ENCODE measurements at regions not wholly inside any gene's neighbourhood (a gene's known extent, or its start where the extent isn't known, plus 50 kb on each side); places are given as distances from the start of the nearest gene placed in this dataset.

- ChIA-PET POLR2A (no interaction called here), CTCF (interaction anchor here (0.6 to 1.1 kb wide), 2 partner anchors 12 to 491 kb away, joined by 3 to 4 read pairs; no protein-coding TSS in a partner anchor)
- no peak overlapping the region for H3K27ac Mint-ChIP-seq (ENCODE audit: low read depth, unreplicated experiment)
- H3K9me3 Mint-ChIP-seq (ENCODE audit: unreplicated experiment): no peaks in the 10 kb centered on the region
- no TSS peak for BruUV-seq (replicated peaks)
- intact Hi-C loops (cut with micrococcal nuclease): no loop called here
- TF ChIP-seq CTCF (IDR thresholded peaks at IDR 0.05; ENCODE audit: unreplicated experiment): no peak
- DNase-seq (ENCODE audit: unreplicated experiment): no peak
- no peak overlapping the region for H3K4me3 Mint-ChIP-seq (ENCODE audit: unreplicated experiment)
- H3K4me1 Mint-ChIP-seq (ENCODE audit: insufficient read depth, unreplicated experiment): no peaks in the 10 kb centered on the region
- no peaks in the 10 kb centered on the region for H3K36me3 Mint-ChIP-seq (ENCODE audit: insufficient read depth, unreplicated experiment)
- H3K27me3 Mint-ChIP-seq (ENCODE audit: insufficient read depth, unreplicated experiment): no peaks in the 10 kb centered on the region
Measured at GRCh38 chr6:6764764-6765434, 176.4 kb downstream of the LY86 start.

- Mint-ChIP-seq H3K27me3 (ENCODE audit: insufficient read depth, unreplicated experiment) (no peaks in the 10 kb centered on the region), H3K4me3 (ENCODE audit: unreplicated experiment) (no peak overlapping the region), H3K36me3 (ENCODE audit: insufficient read depth, unreplicated experiment) (no peaks in the 10 kb centered on the region), H3K4me1 (ENCODE audit: insufficient read depth, unreplicated experiment) (no peaks in the 10 kb centered on the region), H3K27ac (ENCODE audit: low read depth, unreplicated experiment) (no peak overlapping the region), H3K9me3 (ENCODE audit: unreplicated experiment) (no peaks in the 10 kb centered on the region)
- intact Hi-C loops (cut with micrococcal nuclease): no loop called here
- CTCF ChIA-PET: no interaction called here
- POLR2A ChIA-PET: no interaction called here
- no peak for TF ChIP-seq CTCF (IDR thresholded peaks at IDR 0.05; ENCODE audit: unreplicated experiment)
- no TSS peak for BruUV-seq (replicated peaks)
- DNase-seq (ENCODE audit: unreplicated experiment): no peak
Measured at GRCh38 chr6:6766230-6766905, 177.8 kb downstream of the LY86 start.

GRCh38 chr6:6769466-6769865 lies 180.9 kb downstream of the LY86 start:
- no peaks in the 10 kb centered on the region for H3K27me3 Mint-ChIP-seq (ENCODE audit: insufficient read depth, unreplicated experiment)
- TF ChIP-seq CTCF (IDR thresholded peaks at IDR 0.05; ENCODE audit: unreplicated experiment): no peak
- ChIA-PET CTCF (interaction anchor here (0.6 to 1.0 kb wide), 3 partner anchors 24 to 769 kb away, joined by 3 read pairs; no protein-coding TSS in a partner anchor), POLR2A (no interaction called here)
- H3K4me1 Mint-ChIP-seq (ENCODE audit: insufficient read depth, unreplicated experiment): no peaks in the 10 kb centered on the region
- BruUV-seq (replicated peaks): no TSS peak
- H3K36me3 Mint-ChIP-seq (ENCODE audit: insufficient read depth, unreplicated experiment): no peaks in the 10 kb centered on the region
- intact Hi-C loops (cut with micrococcal nuclease): no loop called here
- no peak overlapping the region for H3K4me3 Mint-ChIP-seq (ENCODE audit: unreplicated experiment)
- no peak for DNase-seq (ENCODE audit: unreplicated experiment)
- H3K9me3 Mint-ChIP-seq (ENCODE audit: unreplicated experiment): no peaks in the 10 kb centered on the region
- no peak overlapping the region for H3K27ac Mint-ChIP-seq (ENCODE audit: low read depth, unreplicated experiment)

GRCh38 chr6:6771224-6771945 lies 182.9 kb downstream of the LY86 start:
- peak; percentile 65 for DNase-seq (ENCODE audit: unreplicated experiment)
- Mint-ChIP-seq H3K9me3 (ENCODE audit: unreplicated experiment) (no peaks in the 10 kb centered on the region), H3K4me1 (ENCODE audit: insufficient read depth, unreplicated experiment) (no peaks in the 10 kb centered on the region), H3K4me3 (ENCODE audit: unreplicated experiment) (no peak overlapping the region), H3K36me3 (ENCODE audit: insufficient read depth, unreplicated experiment) (no peaks in the 10 kb centered on the region), H3K27ac (ENCODE audit: low read depth, unreplicated experiment) (no peak overlapping the region), H3K27me3 (ENCODE audit: insufficient read depth, unreplicated experiment) (no peaks in the 10 kb centered on the region)
- ChIA-PET CTCF (interaction anchor here (0.5 to 0.6 kb wide), 2 partner anchors 41 to 178 kb away, joined by 3 to 4 read pairs; no protein-coding TSS in a partner anchor), POLR2A (interaction anchor here (1.0 to 1.8 kb wide), 4 partner anchors 10 to 398 kb away, joined by 3 to 12 read pairs (median 4); no protein-coding TSS in a partner anchor)
- no peak for TF ChIP-seq CTCF (IDR thresholded peaks at IDR 0.05; ENCODE audit: unreplicated experiment)
- no TSS peak for BruUV-seq (replicated peaks)
- intact Hi-C loops (cut with micrococcal nuclease): no loop called here

Measured in MCF 10A (cell line).